Activated naive CD4-positive, alpha-beta T cell treated with Interleukin-2 at 50 U/mL for 16 hours (primary cell): ENCODE measurements at regions not wholly inside any gene's neighbourhood (a gene's known extent, or its start where the extent isn't known, plus 50 kb on each side); places are given as distances from the start of the nearest gene placed in this dataset.
"Not testable (repeated sequence)": the region's sequence is repeated elsewhere in the genome, so short reads cannot be mapped to it uniquely, and the experiment has no call there.

ENCODE experiments used
- DNase-seq: peaks from one replicate; pipeline ENCODE4 v3.0.0-alpha.2; 2020

GRCh38 chr2:72028996-72029395, 118.7 kb downstream of the CYP26B1 start:
- DNase-seq = no peak

GRCh38 chr2:72028351-72028995, 119.2 kb downstream of the CYP26B1 start:
- no peak for DNase-seq

GRCh38 chr2:72027426-72028161, 120.1 kb downstream of the CYP26B1 start:
- DNase-seq = no peak

GRCh38 chr2:72026819-72027425, 120.7 kb downstream of the CYP26B1 start:
- DNase-seq = no peak

GRCh38 chr2:72024451-72025175, 123.0 kb downstream of the CYP26B1 start:
- no peak for DNase-seq

- no peak for DNase-seq
Measured at GRCh38 chr2:72023678-72024390, 123.8 kb downstream of the CYP26B1 start.

- DNase-seq = not testable (repeated sequence)
Measured at GRCh38 chr2:72021371-72021770, 126.3 kb downstream of the CYP26B1 start.

GRCh38 chr2:72015266-72015665, 132.4 kb downstream of the CYP26B1 start:
- no peak for DNase-seq

GRCh38 chr2:72014831-72015230, 132.8 kb downstream of the CYP26B1 start:
- DNase-seq = no peak

- DNase-seq = no peak
Measured at GRCh38 chr2:72013726-72014125, 133.9 kb downstream of the CYP26B1 start.

GRCh38 chr2:72012886-72013574, 134.6 kb downstream of the CYP26B1 start:
- no peak for DNase-seq

GRCh38 chr2:72011791-72012190, 135.9 kb downstream of the CYP26B1 start:
- DNase-seq = no peak

- no peak for DNase-seq
Measured at GRCh38 chr2:72011370-72011689, 136.3 kb downstream of the CYP26B1 start.

- DNase-seq = no peak
Measured at GRCh38 chr2:72010647-72011369, 136.9 kb downstream of the CYP26B1 start.

- no peak for DNase-seq
Measured at GRCh38 chr2:72008608-72009007, 139.1 kb downstream of the CYP26B1 start.

- no peak for DNase-seq
Measured at GRCh38 chr2:72007402-72007801, 140.3 kb downstream of the CYP26B1 start.

GRCh38 chr2:72006188-72006736, 141.4 kb downstream of the CYP26B1 start:
- DNase-seq = no peak

GRCh38 chr2:72004976-72005375, 142.7 kb downstream of the CYP26B1 start:
- DNase-seq = no peak

- no peak for DNase-seq
Measured at GRCh38 chr2:72004201-72004915, 143.3 kb downstream of the CYP26B1 start.

GRCh38 chr2:72003796-72004195, 143.9 kb downstream of the CYP26B1 start:
- no peak for DNase-seq

GRCh38 chr2:72003124-72003523, 144.5 kb downstream of the CYP26B1 start:
- no peak for DNase-seq
